ENCODE measurements at regions not wholly inside any gene's neighbourhood (a gene's known extent, or its start where the extent isn't known, plus 50 kb on each side); places are given as distances from the start of the nearest gene placed in this dataset.

DNA sequence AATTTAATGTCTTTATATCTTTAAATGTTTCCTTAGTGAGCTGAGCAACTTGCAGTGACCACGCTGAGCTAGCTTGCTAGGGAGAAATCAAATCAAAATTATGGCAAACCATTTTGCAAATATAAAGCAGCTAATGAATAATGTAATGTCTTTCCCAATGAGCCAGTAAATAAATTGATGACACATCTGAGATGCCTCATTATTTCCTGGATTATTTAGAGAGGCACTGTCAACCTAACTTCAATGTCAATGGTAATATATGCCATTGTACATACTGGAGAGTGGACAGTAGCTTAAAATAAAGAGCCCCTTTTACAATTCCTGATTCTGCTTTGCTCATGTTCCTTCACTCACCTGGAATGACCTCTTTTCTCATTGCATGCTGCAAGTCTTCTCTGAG, 182.6 kb downstream of the PHLDA1 start (continued):
- TF ChIP-seq, protein P1, sequence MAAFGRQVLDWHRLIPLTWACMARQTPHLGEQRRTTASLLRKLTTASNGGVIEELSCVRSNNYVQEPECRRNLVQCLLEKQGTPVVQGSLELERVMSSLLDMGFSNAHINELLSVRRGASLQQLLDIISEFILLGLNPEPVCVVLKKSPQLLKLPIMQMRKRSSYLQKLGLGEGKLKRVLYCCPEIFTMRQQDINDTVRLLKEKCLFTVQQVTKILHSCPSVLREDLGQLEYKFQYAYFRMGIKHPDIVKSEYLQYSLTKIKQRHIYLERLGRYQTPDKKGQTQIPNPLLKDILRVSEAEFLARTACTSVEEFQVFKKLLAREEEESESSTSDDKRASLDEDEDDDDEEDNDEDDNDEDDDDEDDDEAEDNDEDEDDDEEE (CRISPR knock-in tag; IDR thresholded peaks at IDR 0.05), result no peak
- TF ChIP-seq CEBPG (CRISPR knock-in tag; IDR thresholded peaks at IDR 0.05) (no peak), ZFP37 (CRISPR knock-in tag; IDR thresholded peaks at IDR 0.05; ENCODE audit: borderline replicate concordance) (no peak)

DNA sequence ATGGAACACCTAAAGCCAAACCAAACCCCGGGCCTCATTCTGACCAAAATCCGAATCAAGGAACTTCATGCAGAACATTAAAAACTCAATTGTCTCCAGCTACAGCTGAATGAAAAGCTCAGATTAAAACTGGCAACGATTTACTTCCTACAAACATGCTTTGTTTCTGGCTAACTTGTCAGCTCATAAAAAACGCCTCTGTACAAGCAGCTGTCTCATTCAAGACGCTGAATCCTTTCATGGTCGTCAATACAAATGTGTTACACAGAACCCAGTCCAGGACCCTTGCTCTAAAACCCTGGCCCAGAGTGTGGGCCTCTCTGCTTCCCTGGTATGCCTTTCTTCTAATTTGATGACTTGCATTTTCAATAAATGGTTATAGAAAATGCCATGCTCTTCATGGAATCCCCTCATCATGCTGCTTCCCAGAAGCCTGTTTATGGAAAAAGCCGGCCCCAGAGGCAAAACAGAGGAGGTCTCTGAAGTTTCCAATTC, 183.1 kb downstream of the PHLDA1 start:
- ChIA-PET POLR2A (no interaction called here), CTCF (ENCODE audit: low intra/inter-chr PET ratio, low total read pairs) (no interaction called here)
- peaks cover 31% of the 10 kb centered on the region for H3K4me1 ChIP-seq (ENCODE audit: insufficient read depth, low read length)
- H3K9me3 ChIP-seq (ENCODE audit: low read length), result peaks cover 8% of the 10 kb centered on the region
- H3K9ac ChIP-seq (ENCODE audit: insufficient read depth, low read depth, low read length), result no peak overlapping the region
- no peaks in the 10 kb centered on the region for H3K36me3 ChIP-seq (replicated peaks in 1 of 2; ENCODE audit: control insufficient read depth in 1 of 2, insufficient read depth in 2 of 2, low read length in 2 of 2)
- no peaks in the 10 kb centered on the region for H3K79me2 ChIP-seq (ENCODE audit: insufficient read depth, low read length)
- no TSS peak for BruUV-seq (replicated peaks)
- H3K4me2 ChIP-seq (ENCODE audit: low read depth, low read length), result no peak overlapping the region
- H3K27me3 ChIP-seq (ENCODE audit: control insufficient read depth in 1 of 2, insufficient read depth in 2 of 2, low read length in 2 of 2), result no peaks in the 10 kb centered on the region
- no peak overlapping the region for H3K4me3 ChIP-seq (replicated peaks in 1 of 3; ENCODE audit: insufficient read depth in 1 of 3, low read depth in 2 of 3, low read length in 3 of 3)
- H2AFZ ChIP-seq (ENCODE audit: low read length), result no peak overlapping the region
- ATAC-seq (no peak), DNase-seq (ENCODE audit: low spot score) (no peak), FAIRE-seq (no peak)
- H4K20me1 ChIP-seq (ENCODE audit: insufficient read depth, low read length), result no peaks in the 10 kb centered on the region
- 82% methylated on average over 7 of the region's 7 CpGs for WGBS (ENCODE audit: low lambda C conversion rate)
- intact Hi-C loops (cut with micrococcal nuclease; ENCODE audit: unreplicated experiment) (no loop called here), in situ Hi-C loops (cut with HindIII; ENCODE audit: extremely low pct_ligation_motif_present, low pct_unique_long_range_greater_than_20kb) (no loop called here)
- TF ChIP-seq, protein P2, sequence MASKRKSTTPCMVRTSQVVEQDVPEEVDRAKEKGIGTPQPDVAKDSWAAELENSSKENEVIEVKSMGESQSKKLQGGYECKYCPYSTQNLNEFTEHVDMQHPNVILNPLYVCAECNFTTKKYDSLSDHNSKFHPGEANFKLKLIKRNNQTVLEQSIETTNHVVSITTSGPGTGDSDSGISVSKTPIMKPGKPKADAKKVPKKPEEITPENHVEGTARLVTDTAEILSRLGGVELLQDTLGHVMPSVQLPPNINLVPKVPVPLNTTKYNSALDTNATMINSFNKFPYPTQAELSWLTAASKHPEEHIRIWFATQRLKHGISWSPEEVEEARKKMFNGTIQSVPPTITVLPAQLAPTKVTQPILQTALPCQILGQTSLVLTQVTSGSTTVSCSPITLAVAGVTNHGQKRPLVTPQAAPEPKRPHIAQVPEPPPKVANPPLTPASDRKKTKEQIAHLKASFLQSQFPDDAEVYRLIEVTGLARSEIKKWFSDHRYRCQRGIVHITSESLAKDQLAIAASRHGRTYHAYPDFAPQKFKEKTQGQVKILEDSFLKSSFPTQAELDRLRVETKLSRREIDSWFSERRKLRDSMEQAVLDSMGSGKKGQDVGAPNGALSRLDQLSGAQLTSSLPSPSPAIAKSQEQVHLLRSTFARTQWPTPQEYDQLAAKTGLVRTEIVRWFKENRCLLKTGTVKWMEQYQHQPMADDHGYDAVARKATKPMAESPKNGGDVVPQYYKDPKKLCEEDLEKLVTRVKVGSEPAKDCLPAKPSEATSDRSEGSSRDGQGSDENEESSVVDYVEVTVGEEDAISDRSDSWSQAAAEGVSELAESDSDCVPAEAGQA (IDR thresholded peaks at IDR 0.05; ENCODE audit: low read depth), result no peak
- TF ChIP-seq, protein P2 (CRISPR knock-in tag; IDR thresholded peaks at IDR 0.05; ENCODE audit: borderline replicate concordance), result no peak
- TF ChIP-seq, protein P3, sequence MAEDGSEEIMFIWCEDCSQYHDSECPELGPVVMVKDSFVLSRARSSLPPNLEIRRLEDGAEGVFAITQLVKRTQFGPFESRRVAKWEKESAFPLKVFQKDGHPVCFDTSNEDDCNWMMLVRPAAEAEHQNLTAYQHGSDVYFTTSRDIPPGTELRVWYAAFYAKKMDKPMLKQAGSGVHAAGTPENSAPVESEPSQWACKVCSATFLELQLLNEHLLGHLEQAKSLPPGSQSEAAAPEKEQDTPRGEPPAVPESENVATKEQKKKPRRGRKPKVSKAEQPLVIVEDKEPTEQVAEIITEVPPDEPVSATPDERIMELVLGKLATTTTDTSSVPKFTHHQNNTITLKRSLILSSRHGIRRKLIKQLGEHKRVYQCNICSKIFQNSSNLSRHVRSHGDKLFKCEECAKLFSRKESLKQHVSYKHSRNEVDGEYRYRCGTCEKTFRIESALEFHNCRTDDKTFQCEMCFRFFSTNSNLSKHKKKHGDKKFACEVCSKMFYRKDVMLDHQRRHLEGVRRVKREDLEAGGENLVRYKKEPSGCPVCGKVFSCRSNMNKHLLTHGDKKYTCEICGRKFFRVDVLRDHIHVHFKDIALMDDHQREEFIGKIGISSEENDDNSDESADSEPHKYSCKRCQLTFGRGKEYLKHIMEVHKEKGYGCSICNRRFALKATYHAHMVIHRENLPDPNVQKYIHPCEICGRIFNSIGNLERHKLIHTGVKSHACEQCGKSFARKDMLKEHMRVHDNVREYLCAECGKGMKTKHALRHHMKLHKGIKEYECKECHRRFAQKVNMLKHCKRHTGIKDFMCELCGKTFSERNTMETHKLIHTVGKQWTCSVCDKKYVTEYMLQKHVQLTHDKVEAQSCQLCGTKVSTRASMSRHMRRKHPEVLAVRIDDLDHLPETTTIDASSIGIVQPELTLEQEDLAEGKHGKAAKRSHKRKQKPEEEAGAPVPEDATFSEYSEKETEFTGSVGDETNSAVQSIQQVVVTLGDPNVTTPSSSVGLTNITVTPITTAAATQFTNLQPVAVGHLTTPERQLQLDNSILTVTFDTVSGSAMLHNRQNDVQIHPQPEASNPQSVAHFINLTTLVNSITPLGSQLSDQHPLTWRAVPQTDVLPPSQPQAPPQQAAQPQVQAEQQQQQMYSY (CRISPR knock-in tag; IDR thresholded peaks at IDR 0.05), result no peak
- TF ChIP-seq ZKSCAN5 (CRISPR knock-in tag; IDR thresholded peaks at IDR 0.05) (no peak), TCF12 (IDR thresholded peaks at IDR 0.05) (no peak), TCF12 (CRISPR knock-in tag; IDR thresholded peaks at IDR 0.05) (no peak), MAFK (conservative IDR thresholded peaks at IDR 0.05 in 1 of 2, IDR thresholded peaks at IDR 0.05 in 1 of 2; ENCODE audit: low read length in 2 of 2) (peak; percentile 61 to 64; a peak in 3 of 4 replicates), MAFF (IDR thresholded peaks at IDR 0.05; ENCODE audit: low read depth, low read length) (peak; percentile 72)
- H3K27ac ChIP-seq (ENCODE audit: extremely low read length, insufficient read depth, low read length), result no peak overlapping the region
